ENCODE measurements at regions not wholly inside any gene's neighbourhood (a gene's known extent, or its start where the extent isn't known, plus 50 kb on each side); places are given as distances from the start of the nearest gene placed in this dataset.

DNA sequence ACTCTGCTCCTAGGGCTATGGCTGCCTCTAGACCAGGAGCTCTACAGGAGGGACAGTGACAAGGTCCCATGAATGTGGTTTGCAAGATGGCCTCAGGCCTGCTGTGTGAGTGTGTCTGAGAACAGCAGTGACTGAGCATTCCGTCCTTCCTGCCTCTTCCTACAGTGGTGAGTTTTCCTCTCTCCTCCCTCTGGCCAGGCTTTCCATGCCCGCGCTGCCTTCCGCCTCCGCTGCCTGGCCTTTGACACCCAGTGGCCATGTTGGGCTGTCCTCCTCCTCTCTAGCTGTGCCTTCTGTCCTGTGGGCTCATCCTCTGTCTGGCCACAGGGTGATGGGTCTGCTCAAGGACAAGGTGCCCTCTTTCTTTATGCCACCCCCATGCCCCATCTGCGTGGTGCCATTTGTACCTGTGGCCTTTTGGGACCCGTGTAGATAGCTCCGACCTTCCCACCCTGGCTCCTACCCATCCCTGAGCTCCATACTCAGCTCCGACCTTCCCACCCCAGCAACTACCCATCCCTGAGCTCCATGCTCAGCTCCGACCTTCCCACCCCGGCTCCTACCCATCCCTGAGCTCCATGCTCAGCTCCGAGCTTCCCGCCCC lies 970.4 kb downstream of the BRD1 start:
- TF ChIP-seq RARB (CRISPR knock-in tag; IDR thresholded peaks at IDR 0.05) (no peak), ZNF70 (CRISPR knock-in tag; IDR thresholded peaks at IDR 0.05) (no peak), ARNTL (CRISPR knock-in tag; IDR thresholded peaks at IDR 0.05; ENCODE audit: borderline replicate concordance, low read depth) (no peak), ZFP30 (CRISPR knock-in tag; IDR thresholded peaks at IDR 0.05) (no peak), PPARA (CRISPR knock-in tag; IDR thresholded peaks at IDR 0.05; ENCODE audit: borderline replicate concordance) (no peak), CSRNP3 (CRISPR knock-in tag; IDR thresholded peaks at IDR 0.05) (no peak), CSDC2 (CRISPR knock-in tag; IDR thresholded peaks at IDR 0.05) (no peak), GLIS3 (CRISPR knock-in tag; IDR thresholded peaks at IDR 0.05) (no peak)
- TF ChIP-seq, protein P1, sequence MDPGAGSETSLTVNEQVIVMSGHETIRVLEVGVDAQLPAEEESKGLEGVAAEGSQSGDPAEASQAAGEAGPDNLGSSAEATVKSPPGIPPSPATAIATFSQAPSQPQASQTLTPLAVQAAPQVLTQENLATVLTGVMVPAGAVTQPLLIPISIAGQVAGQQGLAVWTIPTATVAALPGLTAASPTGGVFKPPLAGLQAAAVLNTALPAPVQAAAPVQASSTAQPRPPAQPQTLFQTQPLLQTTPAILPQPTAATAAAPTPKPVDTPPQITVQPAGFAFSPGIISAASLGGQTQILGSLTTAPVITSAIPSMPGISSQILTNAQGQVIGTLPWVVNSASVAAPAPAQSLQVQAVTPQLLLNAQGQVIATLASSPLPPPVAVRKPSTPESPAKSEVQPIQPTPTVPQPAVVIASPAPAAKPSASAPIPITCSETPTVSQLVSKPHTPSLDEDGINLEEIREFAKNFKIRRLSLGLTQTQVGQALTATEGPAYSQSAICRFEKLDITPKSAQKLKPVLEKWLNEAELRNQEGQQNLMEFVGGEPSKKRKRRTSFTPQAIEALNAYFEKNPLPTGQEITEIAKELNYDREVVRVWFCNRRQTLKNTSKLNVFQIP (CRISPR knock-in tag; IDR thresholded peaks at IDR 0.05; ENCODE audit: borderline replicate concordance, low read depth): no peak

Data from SK-N-SH treated with all-trans-retinoic acid at 6 μM for 48 hours (cell line).